GM19240 (cell line): ENCODE measurements at regions not wholly inside any gene's neighbourhood (a gene's known extent, or its start where the extent isn't known, plus 50 kb on each side); places are given as distances from the start of the nearest gene placed in this dataset.

Experiments used
- DNase-seq: peaks from one replicate; pipeline ENCODE4 v3.0.0; 2011; ENCODE audit warnings: low spot score; ENCODE audit not compliant: insufficient read length

GRCh38 chr22:49550766-49551362, 276.8 kb downstream of the BRD1 start:
- DNase-seq = no peak

GRCh38 chr22:49550141-49550430, 277.6 kb downstream of the BRD1 start:
- DNase-seq = no peak

- no peak for DNase-seq
Observed at GRCh38 chr22:49549256-49550140, 278.2 kb downstream of the BRD1 start.

- no peak for DNase-seq
Observed at GRCh38 chr22:49548356-49549202, 279.1 kb downstream of the BRD1 start.

GRCh38 chr22:49547751-49548239, 279.9 kb downstream of the BRD1 start:
- no peak for DNase-seq

GRCh38 chr22:49546811-49547585, 280.7 kb downstream of the BRD1 start:
- no peak for DNase-seq

- no peak for DNase-seq
Observed at GRCh38 chr22:49545606-49546005, 282.1 kb downstream of the BRD1 start.

GRCh38 chr22:49544286-49544685, 283.4 kb downstream of the BRD1 start:
- DNase-seq = no peak

- DNase-seq = no peak
Observed at GRCh38 chr22:49543876-49544275, 283.8 kb downstream of the BRD1 start.

GRCh38 chr22:49541693-49542230, 285.9 kb downstream of the BRD1 start:
- DNase-seq = no peak

- DNase-seq = no peak
Observed at GRCh38 chr22:49540913-49541692, 286.6 kb downstream of the BRD1 start.

- DNase-seq = no peak
Observed at GRCh38 chr22:49540084-49540912, 287.4 kb downstream of the BRD1 start.

GRCh38 chr22:49538006-49538405, 289.7 kb downstream of the BRD1 start:
- DNase-seq = no peak

- no peak for DNase-seq
Observed at GRCh38 chr22:49536571-49537131, 291.0 kb downstream of the BRD1 start.

- no peak for DNase-seq
Observed at GRCh38 chr22:49535527-49536125, 292.0 kb downstream of the BRD1 start.

- DNase-seq = no peak
Observed at GRCh38 chr22:49535126-49535525, 292.5 kb downstream of the BRD1 start.

- no peak for DNase-seq
Observed at GRCh38 chr22:49534386-49534785, 293.3 kb downstream of the BRD1 start.

GRCh38 chr22:49533886-49534285, 293.8 kb downstream of the BRD1 start:
- DNase-seq = no peak
